HCT116 (cell line): ENCODE measurements at regions not wholly inside any gene's neighbourhood (a gene's known extent, or its start where the extent isn't known, plus 50 kb on each side); places are given as distances from the start of the nearest gene placed in this dataset.
A peak's percentile ranks its signal among the peaks of the same experiment; 100 is the strongest.

Source experiments
- ATAC-seq: fragments of 200-7000 bp; cut with Tn5 transposase; 2 replicates; pipeline ENCODE4 v1.9.1; 2020; ENCODE audit warnings: mild to moderate bottlenecking, moderate library complexity
- BruUV-seq: library from RNA; stranded (reverse); fragments of 400-500 nt; replicated peaks from 2 replicates; lab custom pipeline; 2021; lab: Mats Ljungman, UMichigan
- CTCF ChIA-PET: fragments of 300-600 bp; sonication (Branson Sonifier 250); formaldehyde crosslinking; loops from one replicate; lab custom pipeline; 2021; ENCODE audit warnings: antibody characterized with exemption; lab: Charles Lee
- POLR2A ChIA-PET: fragments of 300-600, 350-600 bp; sonication (Branson Sonifier 250); formaldehyde crosslinking; loops from one replicate; lab custom pipeline; 2021; ENCODE audit warnings: antibody characterized with exemption; lab: Charles Lee
- RAD21 ChIA-PET, 2 experiments: fragments of 300-600 bp; sonication (Branson Sonifier 250); formaldehyde crosslinking; loops; one replicate each; lab custom pipeline; 2023; ENCODE audit warnings: low total read pairs in 2 of 2; ENCODE audit not compliant: uncharacterized antibody in 2 of 2, unreplicated experiment in 2 of 2, low non-redundant PET in 1 of 2; lab: Charles Lee
- DNase-seq: peaks from one replicate; pipeline ENCODE4 v3.0.0-alpha.2; 2010; ENCODE audit warnings: low read depth, low spot score
- H2AFZ ChIP-seq: fragments of 200-600 bp; shearing (Covaris generic), sonication (generic); 2 replicates; pipeline ENCODE4 v1.6.1; 2017; ENCODE audit warnings: low read depth, mixed run types, mixed read lengths, antibody characterized with exemption, low read length; ENCODE audit not compliant: poor library complexity, severe bottlenecking
- H3K27ac ChIP-seq: 2 replicates; pipeline ENCODE4 v1.5.1; 2012; ENCODE audit warnings: low read depth, low read length
- H3K27me3 ChIP-seq: fragments of 200-600 bp; sonication (generic); 2 replicates; pipeline ENCODE4 v1.6.1; 2016; ENCODE audit warnings: mixed run types, low read length, mixed read lengths; ENCODE audit not compliant: insufficient read depth
- H3K36me3 ChIP-seq, 2 experiments: fragments of 200-500 bp in 1 of 2; fragments of 200-600 bp in 1 of 2; sonication (Bioruptor generic) in 1 of 2; sonication (generic) in 1 of 2; 2 replicates each; pipeline versions ENCODE4 v1.5.1 to v1.6.1; 2014 to 2016; ENCODE audit warnings: low read length in 2 of 2, inconsistent platforms in 1 of 2, mixed read lengths in 1 of 2, mixed run types in 1 of 2; ENCODE audit not compliant: insufficient read depth in 2 of 2, control insufficient read depth in 1 of 2
- H3K4me1 ChIP-seq, 2 experiments: fragments of 200-600 bp in 1 of 2; sonication (generic) in 1 of 2; 2 replicates each; pipeline versions ENCODE4 v1.5.1 to v1.6.1; 2012 to 2017; ENCODE audit warnings: low read length in 2 of 2, inconsistent platforms in 1 of 2, mild to moderate bottlenecking in 1 of 2, mixed read lengths in 1 of 2, mixed run types in 1 of 2, moderate library complexity in 1 of 2; ENCODE audit not compliant: insufficient read depth in 2 of 2, control insufficient read depth in 1 of 2
- H3K4me2 ChIP-seq: fragments of 200-600 bp; sonication (generic); 2 replicates; pipeline ENCODE4 v1.6.1; 2017; ENCODE audit warnings: mixed run types, low read length, mixed read lengths
- H3K4me3 ChIP-seq, 2 experiments: fragments of 200-600 bp in 1 of 2; sonication (generic) in 1 of 2; replicated peaks in 1 of 2; 2 replicates each; pipeline ENCODE4 v1.5.1; 2011 to 2016; ENCODE audit warnings: low read length in 2 of 2, control low read depth in 1 of 2, low read depth in 1 of 2, mild to moderate bottlenecking in 1 of 2, mixed read lengths in 1 of 2, mixed run types in 1 of 2
- H3K79me2 ChIP-seq: fragments of 200-600 bp; sonication (generic); 2 replicates; pipeline ENCODE4 v1.6.1; 2017; ENCODE audit warnings: mild to moderate bottlenecking, mixed run types, low read length, moderate library complexity, mixed read lengths; ENCODE audit not compliant: insufficient read depth
- H3K9ac ChIP-seq: fragments of 200-600 bp; sonication (generic); 2 replicates; pipeline ENCODE4 v1.6.1; 2016; ENCODE audit warnings: low read length, mixed read lengths
- H3K9me2 ChIP-seq: fragments of 200-600 bp; sonication (generic), shearing (Covaris generic); 2 replicates; pipeline ENCODE4 v1.6.1; 2017; ENCODE audit warnings: mixed run types, mild to moderate bottlenecking, moderate library complexity; ENCODE audit not compliant: insufficient read depth
- H3K9me3 ChIP-seq, 2 experiments: fragments of 200-500 bp in 1 of 2; fragments of 200-600 bp in 1 of 2; sonication (Bioruptor generic) in 1 of 2; sonication (generic) in 1 of 2; 2 replicates each; pipeline ENCODE4 v1.6.1; 2014 to 2017; ENCODE audit warnings: low read length in 2 of 2, mixed read lengths in 2 of 2, inconsistent platforms in 1 of 2, low read depth in 1 of 2, mild to moderate bottlenecking in 1 of 2, mixed run types in 1 of 2, moderate library complexity in 1 of 2; ENCODE audit not compliant: control insufficient read depth in 1 of 2, insufficient read depth in 1 of 2
- H4K20me1 ChIP-seq: fragments of 200-600 bp; sonication (generic), shearing (Covaris generic); 2 replicates; pipeline ENCODE4 v1.6.1; 2017; ENCODE audit warnings: mixed run types, mild to moderate bottlenecking, moderate library complexity; ENCODE audit not compliant: insufficient read depth
- ATF3 ChIP-seq: IDR thresholded peaks from 2 replicates; pipeline ENCODE4 v1.6.1; 2012
- CBX3 ChIP-seq: IDR thresholded peaks from 2 replicates; pipeline ENCODE4 v1.6.1; 2012; ENCODE audit warnings: low read depth
- CTCF ChIP-seq, 3 experiments: fragments of 200-600 bp in 1 of 3; sonication (generic) in 1 of 3; IDR thresholded peaks in 2 of 3; conservative IDR thresholded peaks in 1 of 3; 2 replicates each; pipeline ENCODE4 v1.5.1; 2012 to 2017; ENCODE audit warnings: low read depth in 2 of 3, low read length in 2 of 3, antibody characterized with exemption in 1 of 3, borderline replicate concordance in 1 of 3, control low read depth in 1 of 3, mild to moderate bottlenecking in 1 of 3, mixed read lengths in 1 of 3, mixed run types in 1 of 3, moderate library complexity in 1 of 3; ENCODE audit not compliant: insufficient read depth in 1 of 3
- FOSL1 ChIP-seq: IDR thresholded peaks from 2 replicates; pipeline ENCODE4 v1.6.1; 2012; ENCODE audit warnings: low read depth
- JUND ChIP-seq: IDR thresholded peaks from 2 replicates; pipeline ENCODE4 v1.6.1; 2012
- MAX ChIP-seq: IDR thresholded peaks from 2 replicates; pipeline ENCODE4 v1.6.1; 2012
- POLR2A ChIP-seq: IDR thresholded peaks from 2 replicates; pipeline ENCODE4 v1.7.0; 2011; ENCODE audit warnings: borderline replicate concordance; ENCODE audit not compliant: insufficient read depth, insufficient read length; ENCODE audit errors: extremely low read depth
- POLR2AphosphoS5 ChIP-seq: IDR thresholded peaks from 2 replicates; pipeline ENCODE4 v1.6.1; 2011; ENCODE audit warnings: mild to moderate bottlenecking, low read depth, low read length, moderate library complexity
- REST ChIP-seq: IDR thresholded peaks from 2 replicates; pipeline ENCODE4 v1.6.1; 2012; ENCODE audit warnings: low read depth
- SP1 ChIP-seq: IDR thresholded peaks from 2 replicates; pipeline ENCODE4 v1.6.1; 2012; ENCODE audit warnings: low read depth
- SRF ChIP-seq: IDR thresholded peaks from 2 replicates; pipeline ENCODE4 v1.6.1; 2012; ENCODE audit warnings: low read depth
- YY1 ChIP-seq: IDR thresholded peaks from 2 replicates; pipeline ENCODE4 v1.6.1; 2011; ENCODE audit warnings: low read length, low read depth, moderate library complexity, mild to moderate bottlenecking; ENCODE audit not compliant: insufficient replicate concordance; ENCODE audit errors: extremely low read depth
- ZNF274 ChIP-seq: fragments of 200-500 bp; sonication (Bioruptor generic); IDR thresholded peaks from 2 replicates; pipeline ENCODE4 v1.6.1; 2014; ENCODE audit warnings: mild to moderate bottlenecking, low read depth, low read length, inconsistent platforms
- intact Hi-C: fragments of 100-400 bp; cut with micrococcal nuclease; formaldehyde crosslinking; loops from 2 replicates; pipeline ENCODE4 v1.10.0; 2022

- peak; percentile 46 for DNase-seq
- intact Hi-C loops, result loop anchor here (5.0 kb wide), 1 partner anchor 131 kb away; no protein-coding TSS in a partner anchor
- no TSS peak for BruUV-seq
- no peaks in the 10 kb centered on the region for H4K20me1 ChIP-seq
- H3K4me3 ChIP-seq, result no peak overlapping the region
- H3K27me3 ChIP-seq, result no peaks in the 10 kb centered on the region
- no peaks in the 10 kb centered on the region for H3K9me2 ChIP-seq
- ATAC-seq, result peak; percentile 63
- H3K27ac ChIP-seq, result no peak overlapping the region
- H3K4me1 ChIP-seq, result peaks cover 22 to 31% of the 10 kb centered on the region in 2 experiments
- no peaks in the 10 kb centered on the region for H3K79me2 ChIP-seq
- peak overlapping the region; percentile 52 for H3K4me2 ChIP-seq
- H3K9me3 ChIP-seq, result no peaks in the 10 kb centered on the region
- H3K9ac ChIP-seq, result no peak overlapping the region
- ChIA-PET POLR2A (no interaction called here), CTCF (interaction anchor here (1.5 to 2.7 kb wide), 3 partner anchors 8 to 536 kb away, joined by 3 to 10 read pairs (median 3); no protein-coding TSS in a partner anchor), RAD21 (interaction anchor here in 1 of 2 experiments (0.6 to 0.9 kb wide), 2 partner anchors 64 to 130 kb away, joined by 3 to 7 read pairs; no protein-coding TSS in a partner anchor)
- no peaks in the 10 kb centered on the region for H3K36me3 ChIP-seq
- TF ChIP-seq REST, result no peak
- TF ChIP-seq POLR2A, result no peak
- peak; percentile 50; the same call in 1 of the 2 replicates for TF ChIP-seq MAX
- TF ChIP-seq SP1, result no peak; the same call in 1 of the 2 replicates
- TF ChIP-seq JUND, result peak; percentile 51
- TF ChIP-seq POLR2AphosphoS5, result no peak
- TF ChIP-seq CBX3, result no peak
- TF ChIP-seq ATF3, result no peak
- peak; percentile 37 for TF ChIP-seq YY1
- TF ChIP-seq ZNF274, result no peak
- no peak for TF ChIP-seq SRF
- peak; percentile 87 for TF ChIP-seq FOSL1
- TF ChIP-seq CTCF (IDR thresholded peaks at IDR 0.05 in 2 of 3, conservative IDR thresholded peaks at IDR 0.05 in 1 of 3; ENCODE audit: borderline replicate concordance in 1 of 3, insufficient read depth in 1 of 3, low read depth in 2 of 3, low read length in 2 of 3), result no peak
- H2AFZ ChIP-seq, result no peak overlapping the region
These were observed 121.1 kb upstream of the IL12B start for GRCh38 chr5:159451197-159452052.
